A549 (cell line): ENCODE measurements at regions not wholly inside any gene's neighbourhood (a gene's known extent, or its start where the extent isn't known, plus 50 kb on each side); places are given as distances from the start of the nearest gene placed in this dataset.

Experiments used
- ATAC-seq, 2 experiments: fragments of 200-7000 bp in 1 of 2; fragments of >200 bp in 1 of 2; cut with Nextera tagmentation in 1 of 2; cut with Tn5 transposase in 1 of 2; 3 replicates each; pipeline versions ENCODE4 v1.8.0 to v1.9.1; 2018 to 2020; ENCODE audit warnings: mild to moderate bottlenecking in 1 of 2, moderate library complexity in 1 of 2
- CTCF ChIA-PET: fragments of 300-600 bp; sonication (Branson Sonifier 250); formaldehyde crosslinking; extraction: SDS; loops from one replicate; lab custom pipeline; 2021; ENCODE audit warnings: antibody characterized with exemption, inconsistent platforms; lab: Yijun Ruan, JAX
- POLR2A ChIA-PET: fragments of 350-600 bp; formaldehyde crosslinking; extraction: SDS; loops from one replicate; lab custom pipeline; 2021; ENCODE audit warnings: antibody characterized with exemption, inconsistent platforms; lab: Yijun Ruan, JAX
- DNase-seq, 2 experiments: peaks; one replicate each; pipeline versions ENCODE4 v3.0.0 to v3.0.0-alpha.2; 2011 to 2016; ENCODE audit warnings: low read depth in 1 of 2, low spot score in 1 of 2
- FAIRE-seq: peaks from 2 replicates; lab custom pipeline; 2011; peaks lifted over from hg19 to GRCh38; lab: Jason Lieb, UNC
- H3K27ac ChIP-seq, 2 experiments: fragments of >200 bp; sonication (Bioruptor Twin); formaldehyde crosslinking; 3 replicates each; pipeline ENCODE4 v1.5.1; 2016 to 2017
- H3K4me1 ChIP-seq: fragments of >200 bp; sonication (Bioruptor Twin); formaldehyde crosslinking; 3 replicates; pipeline ENCODE4 v1.6.1; 2016
- H3K4me2 ChIP-seq: fragments of >200 bp; sonication (Bioruptor Twin); formaldehyde crosslinking; 3 replicates; pipeline ENCODE4 v1.6.1; 2016
- H3K4me3 ChIP-seq: fragments of >200 bp; sonication (Bioruptor Twin); formaldehyde crosslinking; 3 replicates; pipeline ENCODE4 v1.5.1; 2016
- H3K9me3 ChIP-seq: fragments of >200 bp; sonication (Bioruptor Twin); formaldehyde crosslinking; 3 replicates; pipeline ENCODE4 v1.6.1; 2016
- CBX8 ChIP-seq: fragments of 200-600 bp; sonication (generic); IDR thresholded peaks from 2 replicates; pipeline ENCODE4 v1.6.1; 2016
- CEBPB ChIP-seq, 2 experiments: fragments of >200 bp in 1 of 2; sonication (Bioruptor Twin) in 1 of 2; formaldehyde crosslinking in 1 of 2; IDR thresholded peaks; 2 replicates each; pipeline ENCODE4 v1.6.1; 2012 to 2016
- CHD2 ChIP-seq: fragments of 150-350 bp; IDR thresholded peaks from 2 replicates; pipeline ENCODE4 v1.6.1; 2014; ENCODE audit warnings: low read length; ENCODE audit not compliant: partially characterized antibody
- CHD4 ChIP-seq: fragments of 200-600 bp; sonication (generic); IDR thresholded peaks from 2 replicates; pipeline ENCODE4 v1.6.1; 2016; ENCODE audit warnings: antibody characterized with exemption, mild to moderate bottlenecking, borderline replicate concordance
- EHF ChIP-seq: fragments of 250-450 bp; sonication (Bioruptor Pico); IDR thresholded peaks from 2 replicates; pipeline ENCODE4 v1.5.0; 2020; ENCODE audit warnings: mild to moderate bottlenecking
- FOSL2 ChIP-seq, 2 experiments: fragments of 450-650 bp in 1 of 2; fragments of >200 bp in 1 of 2; sonication (Bioruptor Twin) in 1 of 2; formaldehyde crosslinking; IDR thresholded peaks; 2 replicates each; pipeline versions ENCODE4 v1.5.0 to v1.6.1; 2016 to 2020; ENCODE audit warnings: mild to moderate bottlenecking in 1 of 2, moderate library complexity in 1 of 2
- FOXS1 ChIP-seq: fragments of 250-450 bp; sonication (Bioruptor Pico); IDR thresholded peaks from 2 replicates; pipeline ENCODE4 v1.5.0; 2020; ENCODE audit warnings: mild to moderate bottlenecking, moderate library complexity
- HES2 ChIP-seq: fragments of >200 bp; sonication (Bioruptor Twin); formaldehyde crosslinking; IDR thresholded peaks from 2 replicates; pipeline ENCODE4 v1.6.1; 2016
- HOXB13 ChIP-seq: fragments of 250-450 bp; sonication (Bioruptor Pico); IDR thresholded peaks from 2 replicates; pipeline ENCODE4 v1.5.0; 2020; ENCODE audit warnings: low read depth, mild to moderate bottlenecking, moderate library complexity
- HOXB5 ChIP-seq: fragments of 250-450 bp; sonication (Bioruptor Pico); IDR thresholded peaks from 2 replicates; pipeline ENCODE4 v1.5.0; 2020; ENCODE audit warnings: mild to moderate bottlenecking, moderate library complexity
- KDM1A ChIP-seq: fragments of 200-600 bp; sonication (generic); IDR thresholded peaks from 2 replicates; pipeline ENCODE4 v1.6.1; 2016; ENCODE audit warnings: low read depth, mild to moderate bottlenecking
- MAFK ChIP-seq: fragments of 450-650 bp; IDR thresholded peaks from 2 replicates; pipeline ENCODE4 v1.6.1; 2014; ENCODE audit not compliant: partially characterized antibody
- MAZ ChIP-seq: fragments of 150-350 bp; IDR thresholded peaks from 2 replicates; pipeline ENCODE4 v1.6.1; 2014; ENCODE audit warnings: antibody characterized with exemption, low read depth, low read length, borderline replicate concordance
- NFE2L2 ChIP-seq: fragments of 150-350 bp; conservative IDR thresholded peaks from 2 replicates; pipeline ENCODE4 v1.6.1; 2014; ENCODE audit warnings: low read length
- NPAS2 ChIP-seq: fragments of 250-450 bp; sonication (Bioruptor Pico); IDR thresholded peaks from 2 replicates; pipeline ENCODE4 v1.8.0; 2022; ENCODE audit warnings: mild to moderate bottlenecking, moderate library complexity, borderline replicate concordance
- NR3C1 ChIP-seq: fragments of >200 bp; sonication (Bioruptor Twin); formaldehyde crosslinking; IDR thresholded peaks from 3 replicates; pipeline ENCODE4 v1.6.1; 2017
- PBX3 ChIP-seq: IDR thresholded peaks from 2 replicates; pipeline ENCODE4 v1.6.1; 2012
- POLR2A ChIP-seq: IDR thresholded peaks from 2 replicates; pipeline ENCODE4 v1.6.1; 2012; ENCODE audit warnings: mild to moderate bottlenecking, low read length
- POLR2AphosphoS2 ChIP-seq: conservative IDR thresholded peaks from 2 replicates; pipeline ENCODE4 v1.6.1; 2012; ENCODE audit warnings: low read length, improper control_type of control experiment, inconsistent platforms
- RARB ChIP-seq: fragments of 250-450 bp; sonication (Bioruptor Pico); IDR thresholded peaks from 2 replicates; pipeline ENCODE4 v1.8.0; 2021; ENCODE audit warnings: mild to moderate bottlenecking, moderate library complexity
- RCOR1 ChIP-seq: fragments of 150-350 bp; IDR thresholded peaks from 2 replicates; pipeline ENCODE4 v1.6.1; 2014; ENCODE audit warnings: antibody characterized with exemption, low read length, low read depth
- REST ChIP-seq: fragments of 200-600 bp; sonication (generic); IDR thresholded peaks from 2 replicates; pipeline ENCODE4 v1.6.1; 2016; ENCODE audit warnings: antibody characterized with exemption, mild to moderate bottlenecking, moderate library complexity
- RFX5 ChIP-seq: fragments of 450-650 bp; IDR thresholded peaks from 2 replicates; pipeline ENCODE4 v1.7.1; 2014; ENCODE audit warnings: antibody characterized with exemption, mild to moderate bottlenecking, moderate library complexity
- RNF2 ChIP-seq: fragments of 200-600 bp; sonication (generic); IDR thresholded peaks from 2 replicates; pipeline ENCODE4 v1.6.1; 2016; ENCODE audit warnings: low read depth, mild to moderate bottlenecking, antibody characterized with exemption, moderate library complexity, borderline replicate concordance
- SMC3 ChIP-seq: fragments of >200 bp; sonication (Bioruptor Twin); formaldehyde crosslinking; IDR thresholded peaks from 3 replicates; pipeline ENCODE4 v1.6.1; 2018; ENCODE audit warnings: inconsistent platforms
- SREBF2 ChIP-seq: fragments of 450-650 bp; IDR thresholded peaks from 2 replicates; pipeline ENCODE4 v1.6.1; 2014; ENCODE audit warnings: mild to moderate bottlenecking, moderate library complexity
- TFCP2L1 ChIP-seq: fragments of 250-450 bp; sonication (Bioruptor Pico); IDR thresholded peaks from 2 replicates; pipeline ENCODE4 v1.5.0; 2021; ENCODE audit warnings: mild to moderate bottlenecking
- ZC3H11A ChIP-seq: fragments of 450-650 bp; IDR thresholded peaks from 2 replicates; pipeline ENCODE4 v1.6.1; 2014; ENCODE audit warnings: antibody characterized with exemption, mild to moderate bottlenecking
- ZFP36 ChIP-seq: fragments of 450-650 bp; IDR thresholded peaks from 2 replicates; pipeline ENCODE4 v1.6.1; 2014; ENCODE audit warnings: borderline replicate concordance; ENCODE audit not compliant: partially characterized antibody
- ZNF302 ChIP-seq: fragments of 250-450 bp; sonication (Bioruptor Pico); IDR thresholded peaks from 2 replicates; pipeline ENCODE4 v1.9.0; 2021; ENCODE audit warnings: inconsistent platforms, mild to moderate bottlenecking, moderate library complexity
- WGBS: methylation state at CpG from one replicate; pipeline ENCODE4 v1.1.6; 2017; ENCODE audit errors: missing lambda C conversion rate; 5-methylcytosine and 5-hydroxymethylcytosine counted together
- TF ChIP-seq, protein P1 (sequence below): fragments of >200 bp; sonication (Bioruptor Twin); formaldehyde crosslinking; IDR thresholded peaks from 3 replicates; pipeline ENCODE4 v1.5.1; 2016
- TF ChIP-seq, protein P2 (sequence below): fragments of >200 bp; sonication (Bioruptor Twin); formaldehyde crosslinking; IDR thresholded peaks from 3 replicates; pipeline ENCODE4 v1.6.1; 2016

DNA sequence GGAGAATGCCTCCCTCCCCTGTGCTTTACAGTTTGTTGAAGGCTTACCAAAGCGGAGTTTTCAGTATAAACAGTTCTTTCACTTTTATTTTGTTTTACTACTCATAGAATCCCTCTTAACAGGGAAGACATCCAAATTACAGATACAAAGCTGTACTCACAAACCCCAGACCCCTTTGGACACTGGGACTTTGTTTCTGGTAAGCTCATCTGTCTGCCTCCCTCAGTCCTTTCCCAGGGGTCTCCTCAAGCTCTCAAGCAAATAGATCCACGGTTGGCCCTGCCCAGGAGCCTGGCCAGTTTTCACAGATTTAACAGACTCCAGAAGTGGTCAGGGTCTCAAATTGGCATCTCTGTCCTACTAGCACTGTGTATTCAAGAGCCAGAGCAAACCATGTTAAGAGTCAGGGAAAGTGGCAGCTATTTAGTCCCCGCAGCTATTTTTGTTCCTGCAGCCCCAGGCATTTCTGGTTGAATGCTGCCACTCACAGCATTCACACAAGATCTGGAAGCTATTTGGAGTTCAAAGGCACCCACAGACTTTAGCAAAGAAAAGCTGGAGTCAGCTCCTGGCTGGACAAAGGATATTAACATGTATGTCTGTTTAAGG is 54.2 kb downstream of the TMEM100 start:
- H3K9me3 ChIP-seq = no peaks in the 10 kb centered on the region
- ChIA-PET CTCF (interaction anchor here (1.1 kb wide), 1 partner anchor 101 kb away, joined by 3 read pairs; no protein-coding TSS in a partner anchor), POLR2A (no interaction called here)
- WGBS = 26% methylated on average over 3 of the region's 3 CpGs
- H3K4me3 ChIP-seq = no peak overlapping the region
- ATAC-seq (no peak), DNase-seq (no peak), FAIRE-seq (no peak)
- TF ChIP-seq EHF (CRISPR knock-in tag) (no peak), FOSL2 (IDR thresholded peaks at IDR 0.05) (no peak), FOSL2 (CRISPR knock-in tag; IDR thresholded peaks at IDR 0.05) (no peak), HES2 (no peak), ZC3H11A (no peak), CBX8 (no peak), HOXB13 (CRISPR knock-in tag) (no peak), RCOR1 (no peak), KDM1A (no peak), ZNF302 (CRISPR knock-in tag) (no peak), NPAS2 (CRISPR knock-in tag) (no peak), CEBPB (IDR thresholded peaks at IDR 0.05) (no peak), CHD4 (no peak), POLR2AphosphoS2 (no peak), CHD2 (no peak), HOXB5 (CRISPR knock-in tag) (no peak), TFCP2L1 (no peak), NR3C1 (no peak), RNF2 (no peak), MAZ (no peak)
- TF ChIP-seq, protein P1, sequence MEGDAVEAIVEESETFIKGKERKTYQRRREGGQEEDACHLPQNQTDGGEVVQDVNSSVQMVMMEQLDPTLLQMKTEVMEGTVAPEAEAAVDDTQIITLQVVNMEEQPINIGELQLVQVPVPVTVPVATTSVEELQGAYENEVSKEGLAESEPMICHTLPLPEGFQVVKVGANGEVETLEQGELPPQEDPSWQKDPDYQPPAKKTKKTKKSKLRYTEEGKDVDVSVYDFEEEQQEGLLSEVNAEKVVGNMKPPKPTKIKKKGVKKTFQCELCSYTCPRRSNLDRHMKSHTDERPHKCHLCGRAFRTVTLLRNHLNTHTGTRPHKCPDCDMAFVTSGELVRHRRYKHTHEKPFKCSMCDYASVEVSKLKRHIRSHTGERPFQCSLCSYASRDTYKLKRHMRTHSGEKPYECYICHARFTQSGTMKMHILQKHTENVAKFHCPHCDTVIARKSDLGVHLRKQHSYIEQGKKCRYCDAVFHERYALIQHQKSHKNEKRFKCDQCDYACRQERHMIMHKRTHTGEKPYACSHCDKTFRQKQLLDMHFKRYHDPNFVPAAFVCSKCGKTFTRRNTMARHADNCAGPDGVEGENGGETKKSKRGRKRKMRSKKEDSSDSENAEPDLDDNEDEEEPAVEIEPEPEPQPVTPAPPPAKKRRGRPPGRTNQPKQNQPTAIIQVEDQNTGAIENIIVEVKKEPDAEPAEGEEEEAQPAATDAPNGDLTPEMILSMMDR = no peak
- H3K4me1 ChIP-seq = no peaks in the 10 kb centered on the region
- H3K4me2 ChIP-seq = no peak overlapping the region
- no peak overlapping the region for H3K27ac ChIP-seq

DNA sequence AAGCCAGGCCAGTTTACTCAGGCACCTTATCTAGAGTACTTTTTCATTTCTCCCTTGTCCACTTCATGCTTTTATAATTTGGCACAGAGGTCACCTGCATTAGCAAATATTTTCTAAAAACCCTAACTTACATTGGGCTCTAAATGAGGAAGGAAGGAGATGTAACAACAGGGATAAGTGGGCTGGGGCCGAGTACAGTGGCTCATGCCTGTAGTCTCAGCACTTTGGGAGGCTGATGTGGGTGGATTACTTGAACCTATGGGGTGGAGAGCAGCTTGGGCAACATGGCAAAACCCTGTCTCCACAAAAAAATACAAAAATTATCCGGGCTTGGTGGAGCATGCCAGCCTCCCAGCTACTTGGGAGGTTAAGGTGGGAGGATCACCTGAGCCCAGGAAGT is 55.9 kb downstream of the TMEM100 start:
- no peak for FAIRE-seq
- Histone ChIP-seq H3K27ac (no peak overlapping the region), H3K4me1 (no peaks in the 10 kb centered on the region), H3K4me3 (no peak overlapping the region), H3K4me2 (no peak overlapping the region), H3K9me3 (no peaks in the 10 kb centered on the region)
- no peak for ATAC-seq
- POLR2A ChIA-PET = no interaction called here
- WGBS = 4% methylated on average over 2 of the region's 2 CpGs
- DNase-seq = no peak
- CTCF ChIA-PET = interaction anchor here (0.6 to 1.9 kb wide), 2 partner anchors 69 to 555 kb away, joined by 3 to 4 read pairs; no protein-coding TSS in a partner anchor
- TF ChIP-seq FOXS1 (CRISPR knock-in tag) = no peak
- TF ChIP-seq RARB (CRISPR knock-in tag) = no peak
- no peak for TF ChIP-seq PBX3
- TF ChIP-seq MAFK = no peak
- no peak for TF ChIP-seq RCOR1
- TF ChIP-seq RNF2 = no peak
- TF ChIP-seq SMC3 = no peak
- no peak for TF ChIP-seq ZFP36
- TF ChIP-seq NFE2L2 = no peak
- TF ChIP-seq POLR2A = no peak
- no peak for TF ChIP-seq CEBPB (IDR thresholded peaks at IDR 0.05)
- no peak for TF ChIP-seq REST
- TF ChIP-seq HOXB13 (CRISPR knock-in tag) = no peak
- TF ChIP-seq, protein P2, sequence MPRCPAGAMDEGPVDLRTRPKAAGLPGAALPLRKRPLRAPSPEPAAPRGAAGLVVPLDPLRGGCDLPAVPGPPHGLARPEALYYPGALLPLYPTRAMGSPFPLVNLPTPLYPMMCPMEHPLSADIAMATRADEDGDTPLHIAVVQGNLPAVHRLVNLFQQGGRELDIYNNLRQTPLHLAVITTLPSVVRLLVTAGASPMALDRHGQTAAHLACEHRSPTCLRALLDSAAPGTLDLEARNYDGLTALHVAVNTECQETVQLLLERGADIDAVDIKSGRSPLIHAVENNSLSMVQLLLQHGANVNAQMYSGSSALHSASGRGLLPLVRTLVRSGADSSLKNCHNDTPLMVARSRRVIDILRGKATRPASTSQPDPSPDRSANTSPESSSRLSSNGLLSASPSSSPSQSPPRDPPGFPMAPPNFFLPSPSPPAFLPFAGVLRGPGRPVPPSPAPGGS = no peak
- TF ChIP-seq RFX5 = no peak
- TF ChIP-seq SREBF2 = no peak
- no peak for TF ChIP-seq ZNF302 (CRISPR knock-in tag)
